ENCODE measurements at regions not wholly inside any gene's neighbourhood (a gene's known extent, or its start where the extent isn't known, plus 50 kb on each side); places are given as distances from the start of the nearest gene placed in this dataset.

DNA sequence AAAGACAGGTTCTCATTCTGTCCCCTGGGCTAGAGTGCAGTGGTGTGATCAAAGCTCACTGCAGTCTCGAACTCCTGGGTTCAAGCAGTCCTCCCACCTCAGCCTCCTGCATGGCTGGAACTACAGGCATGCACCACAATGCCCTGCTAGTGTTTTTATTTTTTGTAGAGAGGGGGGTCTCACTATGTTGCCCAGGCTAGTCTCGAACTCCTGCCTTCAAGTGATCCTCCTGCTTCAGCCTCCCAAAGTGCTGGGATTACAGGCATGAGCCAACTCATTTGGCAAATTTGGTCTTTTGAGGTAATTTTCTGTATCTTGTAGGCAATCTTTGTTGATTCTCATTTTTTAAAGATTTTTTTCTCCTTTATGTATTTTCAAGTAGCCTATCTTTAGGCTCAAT is 205.7 kb downstream of the ZIC5 start:
- Histone ChIP-seq H3K9me1 (ENCODE audit: control insufficient read depth, extremely low read depth, insufficient read depth, low read length) (no peaks in the 10 kb centered on the region), H4K20me1 (ENCODE audit: control insufficient read depth, extremely low read depth, insufficient read depth, low read length) (no peaks in the 10 kb centered on the region), H3K27ac (ENCODE audit: control insufficient read depth, insufficient read depth, low read length) (no peak overlapping the region), H3K4me2 (ENCODE audit: control insufficient read depth, extremely low read depth, insufficient read depth, low read depth, low read length) (no peak overlapping the region), H3K4me3 (ENCODE audit: control insufficient read depth in 2 of 3, extremely low read depth in 1 of 3, insufficient read depth in 2 of 3, low read depth in 1 of 3, low read length in 3 of 3) (no peak overlapping the region), H3K9me3 (ENCODE audit: control insufficient read depth, low read depth, low read length) (no peaks in the 10 kb centered on the region), H3K4me1 (ENCODE audit: control insufficient read depth, extremely low read depth, insufficient read depth, low read length) (no peaks in the 10 kb centered on the region), H3K9ac (ENCODE audit: control insufficient read depth, extremely low read depth, insufficient read depth, low read length) (no peak overlapping the region), H3K36me3 (ENCODE audit: control insufficient read depth in 2 of 2, extremely low read depth in 1 of 2, insufficient read depth in 2 of 2, low read length in 2 of 2) (no peaks in the 10 kb centered on the region), H2AFZ (ENCODE audit: control insufficient read depth, low read length) (no peak overlapping the region), H3K27me3 (ENCODE audit: control insufficient read depth, extremely low read depth, insufficient read depth, low read length) (no peaks in the 10 kb centered on the region), H3K79me2 (ENCODE audit: control insufficient read depth, insufficient read depth, low read length) (no peaks in the 10 kb centered on the region)
- no peak for TF ChIP-seq CTCF (optimal IDR thresholded peaks at IDR 0.05 in 1 of 3, IDR thresholded peaks at IDR 0.05 in 1 of 3, conservative IDR thresholded peaks at IDR 0.05 in 1 of 3; ENCODE audit: extremely low read depth in 1 of 3, insufficient read depth in 2 of 3, low read length in 3 of 3)
- no peak for TF ChIP-seq EZH2 (IDR thresholded peaks at IDR 0.05; ENCODE audit: low read length)
- FAIRE-seq (no peak), DNase-seq (ENCODE audit: low read depth, low spot score) (no peak)
- dilution Hi-C loops (cut with MboI; ENCODE audit: extremely low pct_ligation_motif_present, low sequenced_read_pairs): no loop called here

DNA sequence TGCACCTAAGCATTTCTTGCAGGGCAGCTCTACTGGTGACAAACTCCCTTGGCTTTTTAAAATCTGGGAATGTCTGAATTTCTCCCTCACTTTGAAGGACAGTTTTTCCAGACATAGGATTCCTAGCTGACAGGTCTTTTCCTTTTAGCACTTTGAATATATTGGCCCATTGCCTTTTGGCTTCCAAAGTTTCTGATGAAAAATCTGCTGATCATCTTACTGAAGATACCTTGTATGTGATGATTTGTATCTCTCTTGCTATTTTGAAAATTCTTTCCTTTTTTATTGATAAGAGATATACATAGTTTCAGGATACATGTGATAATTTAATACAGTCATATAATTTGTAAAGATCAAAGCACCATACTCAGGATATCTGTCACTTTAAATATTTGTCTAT is 211.1 kb downstream of the ZIC5 start:
- no peaks in the 10 kb centered on the region for H3K79me2 ChIP-seq (ENCODE audit: control insufficient read depth, insufficient read depth, low read length)
- DNase-seq (ENCODE audit: low read depth, low spot score) (no peak), FAIRE-seq (no peak)
- no peaks in the 10 kb centered on the region for H3K9me3 ChIP-seq (ENCODE audit: control insufficient read depth, low read depth, low read length)
- H3K9ac ChIP-seq (ENCODE audit: control insufficient read depth, extremely low read depth, insufficient read depth, low read length): no peak overlapping the region
- no peaks in the 10 kb centered on the region for H4K20me1 ChIP-seq (ENCODE audit: control insufficient read depth, extremely low read depth, insufficient read depth, low read length)
- no peaks in the 10 kb centered on the region for H3K27me3 ChIP-seq (ENCODE audit: control insufficient read depth, extremely low read depth, insufficient read depth, low read length)
- TF ChIP-seq CTCF (optimal IDR thresholded peaks at IDR 0.05 in 1 of 3, IDR thresholded peaks at IDR 0.05 in 1 of 3, conservative IDR thresholded peaks at IDR 0.05 in 1 of 3; ENCODE audit: extremely low read depth in 1 of 3, insufficient read depth in 2 of 3, low read length in 3 of 3) (no peak), EZH2 (IDR thresholded peaks at IDR 0.05; ENCODE audit: low read length) (no peak)
- no peak overlapping the region for H2AFZ ChIP-seq (ENCODE audit: control insufficient read depth, low read length)
- H3K4me2 ChIP-seq (ENCODE audit: control insufficient read depth, extremely low read depth, insufficient read depth, low read depth, low read length): no peak overlapping the region
- no peaks in the 10 kb centered on the region for H3K9me1 ChIP-seq (ENCODE audit: control insufficient read depth, extremely low read depth, insufficient read depth, low read length)
- H3K36me3 ChIP-seq (ENCODE audit: control insufficient read depth in 2 of 2, extremely low read depth in 1 of 2, insufficient read depth in 2 of 2, low read length in 2 of 2): no peaks in the 10 kb centered on the region
- H3K4me3 ChIP-seq (ENCODE audit: control insufficient read depth in 2 of 3, extremely low read depth in 1 of 3, insufficient read depth in 2 of 3, low read depth in 1 of 3, low read length in 3 of 3): no peak overlapping the region
- dilution Hi-C loops (cut with MboI; ENCODE audit: extremely low pct_ligation_motif_present, low sequenced_read_pairs): no loop called here
- H3K27ac ChIP-seq (ENCODE audit: control insufficient read depth, insufficient read depth, low read length): no peak overlapping the region
- no peaks in the 10 kb centered on the region for H3K4me1 ChIP-seq (ENCODE audit: control insufficient read depth, extremely low read depth, insufficient read depth, low read length)
